Activated naive CD4-positive, alpha-beta T cell treated with Interleukin-2 at 50 U/mL for 16 hours (primary cell): ENCODE measurements at regions not wholly inside any gene's neighbourhood (a gene's known extent, or its start where the extent isn't known, plus 50 kb on each side); places are given as distances from the start of the nearest gene placed in this dataset.
"Not testable (repeated sequence)": the region's sequence is repeated elsewhere in the genome, so short reads cannot be mapped to it uniquely, and the experiment has no call there.

Experiments used
- DNase-seq: peaks from one replicate; pipeline ENCODE4 v3.0.0-alpha.2; 2020

DNA sequence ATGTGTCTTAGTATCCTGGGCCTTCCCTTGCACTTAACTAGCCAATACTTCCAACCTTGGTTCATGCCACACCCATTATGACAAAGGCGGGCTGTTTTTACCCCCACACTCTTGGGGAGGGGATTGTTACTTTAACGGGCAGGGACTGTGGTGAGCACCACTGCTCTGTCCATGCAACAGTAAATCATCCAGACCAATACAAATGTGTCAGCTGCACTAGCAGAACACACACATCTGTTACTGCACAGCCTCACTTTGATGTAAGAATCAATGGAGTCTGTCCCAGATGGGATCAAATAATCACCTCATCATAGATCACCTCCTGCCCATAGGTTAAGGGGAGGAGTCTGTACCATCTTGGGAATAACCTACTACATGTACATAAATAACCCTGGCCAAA, 58.1 kb downstream of the NPAP1 start:
- no peak for DNase-seq

DNA sequence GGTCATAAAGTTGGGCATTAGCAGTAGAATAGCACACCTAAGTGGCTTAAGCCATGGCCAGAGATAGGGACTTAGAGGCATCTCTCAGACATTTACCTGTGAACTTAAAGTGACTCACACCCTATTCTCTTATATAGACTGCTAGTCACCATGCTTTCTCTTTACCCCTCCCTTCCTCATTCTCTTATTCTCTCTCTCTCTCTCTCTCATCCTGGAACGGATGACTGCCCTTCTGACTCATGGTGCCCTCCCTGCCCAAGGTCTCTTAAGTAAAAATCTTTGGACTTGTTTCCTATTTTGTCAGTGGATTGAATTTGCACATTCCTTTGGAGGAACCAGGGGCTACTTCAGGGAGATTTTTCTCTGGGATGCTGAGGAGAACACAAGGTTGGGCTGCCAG, 58.8 kb downstream of the NPAP1 start:
- DNase-seq = no peak

DNA sequence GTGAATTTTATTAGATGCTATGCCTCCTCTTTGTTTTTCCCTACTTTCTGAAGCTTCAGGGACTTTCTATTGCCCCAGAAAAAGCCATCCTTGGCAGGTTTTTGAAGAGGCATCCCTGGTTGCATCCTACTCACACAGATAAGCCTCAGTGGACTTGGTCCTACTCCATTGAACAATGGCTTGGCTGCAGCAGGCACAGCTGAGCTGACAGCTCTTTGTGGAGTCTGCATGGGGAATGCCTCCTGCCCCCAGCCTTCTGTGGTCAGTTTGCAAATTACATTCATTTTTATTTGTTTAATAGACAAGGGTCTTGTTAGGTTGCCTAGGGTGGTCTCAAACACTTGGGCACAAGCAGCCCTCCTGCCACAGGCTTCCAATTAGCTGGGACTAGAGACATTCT, 69.7 kb downstream of the NPAP1 start:
- DNase-seq = no peak

DNA sequence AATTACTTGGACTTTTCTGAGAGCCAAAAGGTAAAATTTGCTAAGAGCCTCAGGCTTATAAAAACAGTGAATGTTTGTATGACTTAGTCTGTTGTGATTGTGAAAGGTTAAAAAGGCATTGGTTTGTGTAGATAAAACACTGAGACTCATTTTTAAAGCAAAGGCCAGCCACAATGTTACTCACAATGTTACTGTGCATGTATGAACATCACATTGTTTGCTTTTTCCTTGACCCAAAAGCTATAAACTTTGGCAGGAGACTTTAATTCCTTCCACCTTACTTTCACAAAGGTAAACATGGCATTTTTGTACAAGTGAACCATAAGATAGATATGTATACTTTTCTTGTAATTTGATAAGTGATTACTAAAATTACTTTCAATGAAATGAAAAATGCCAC, 70.5 kb downstream of the NPAP1 start:
- no peak for DNase-seq

DNA sequence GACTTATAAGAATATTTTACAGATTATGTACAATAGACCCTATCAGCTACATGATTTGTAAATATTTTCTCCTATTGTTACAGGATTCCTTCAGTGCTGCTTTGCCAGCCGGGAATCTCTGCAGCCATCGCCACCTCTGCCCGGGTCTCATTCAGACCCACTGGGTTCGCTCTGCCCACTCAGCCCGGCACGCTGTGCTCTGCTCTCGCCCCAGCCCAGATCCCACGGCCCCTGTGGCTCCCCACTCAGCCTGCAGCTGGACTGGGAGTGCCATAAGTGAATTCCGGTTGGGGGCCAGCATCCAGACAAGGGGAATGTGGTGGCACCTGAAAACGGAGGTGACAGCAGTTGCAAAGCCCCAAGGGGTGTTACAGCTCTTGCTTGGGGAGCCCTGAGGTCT, 71.8 kb downstream of the NPAP1 start:
- DNase-seq = no peak

DNA sequence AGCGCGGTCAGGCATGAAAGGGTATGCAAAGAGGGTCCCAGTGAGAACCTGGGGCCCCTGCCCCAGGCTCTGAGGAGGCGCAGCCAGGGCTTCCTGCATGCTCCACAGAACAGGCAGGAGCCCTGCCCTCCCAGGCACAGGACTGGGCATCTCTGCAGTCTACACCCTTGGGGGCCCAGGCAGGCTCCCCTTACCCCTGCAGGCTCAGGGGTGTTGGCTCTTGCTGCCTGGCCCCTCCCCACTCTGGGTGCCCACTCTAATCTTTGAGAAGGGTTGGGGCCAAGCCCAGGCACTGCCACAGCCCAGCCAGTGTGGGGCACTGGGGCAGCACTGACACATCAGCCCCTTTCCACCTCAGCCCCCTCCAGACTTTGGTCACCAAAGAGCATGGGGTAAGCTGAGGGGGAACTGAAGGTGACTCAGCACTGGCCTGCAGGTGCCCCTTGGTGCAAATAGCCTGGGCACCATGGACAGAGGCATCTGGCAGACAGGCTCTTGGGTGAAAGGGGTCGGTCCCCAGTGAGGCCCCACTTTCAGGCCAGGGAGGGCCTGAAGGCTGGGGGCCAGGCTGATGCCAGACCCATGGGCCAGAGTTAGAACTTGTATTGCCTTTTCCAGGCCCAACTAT, 73.4 kb downstream of the NPAP1 start:
- no peak for DNase-seq

DNA sequence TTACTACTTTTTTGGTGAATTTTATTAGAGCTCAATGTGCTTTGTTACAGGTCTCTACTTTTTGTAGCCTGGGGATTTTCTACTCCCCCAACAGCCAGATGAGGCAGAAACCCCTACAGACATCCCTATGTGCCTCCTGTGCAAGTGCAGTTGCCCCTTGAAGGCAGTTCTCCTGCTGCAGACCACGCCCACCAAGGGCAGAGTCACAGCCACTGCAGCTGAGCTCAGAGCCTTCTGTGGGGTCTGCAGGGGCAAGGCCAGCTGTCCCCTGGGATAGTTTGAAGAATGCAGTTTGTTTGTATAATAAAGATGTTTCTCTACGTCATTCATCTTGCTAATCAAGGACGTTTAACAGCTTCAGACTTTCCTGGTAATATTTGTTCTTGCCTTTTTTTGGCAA, 76.8 kb downstream of the NPAP1 start:
- no peak for DNase-seq

DNA sequence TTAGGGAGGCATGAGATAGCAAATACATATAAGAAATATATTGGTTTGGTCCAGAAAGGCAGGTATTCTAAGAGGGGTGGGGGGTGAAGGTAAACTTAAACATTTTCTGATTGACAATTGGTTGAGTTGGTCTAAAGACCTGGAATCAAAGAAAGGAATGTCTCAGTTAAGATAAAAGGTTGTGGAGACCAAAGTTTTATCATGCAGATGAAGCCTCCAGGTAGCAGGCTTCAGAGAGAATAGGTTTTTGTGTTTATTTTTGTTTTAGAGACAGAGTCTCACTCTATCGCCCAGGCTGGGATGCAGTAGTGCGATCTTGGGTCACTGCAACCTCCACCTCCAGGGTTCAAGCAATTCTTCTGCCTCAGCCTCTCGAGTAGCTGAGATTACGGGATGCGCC, 80.5 kb downstream of the NPAP1 start:
- DNase-seq = no peak

DNA sequence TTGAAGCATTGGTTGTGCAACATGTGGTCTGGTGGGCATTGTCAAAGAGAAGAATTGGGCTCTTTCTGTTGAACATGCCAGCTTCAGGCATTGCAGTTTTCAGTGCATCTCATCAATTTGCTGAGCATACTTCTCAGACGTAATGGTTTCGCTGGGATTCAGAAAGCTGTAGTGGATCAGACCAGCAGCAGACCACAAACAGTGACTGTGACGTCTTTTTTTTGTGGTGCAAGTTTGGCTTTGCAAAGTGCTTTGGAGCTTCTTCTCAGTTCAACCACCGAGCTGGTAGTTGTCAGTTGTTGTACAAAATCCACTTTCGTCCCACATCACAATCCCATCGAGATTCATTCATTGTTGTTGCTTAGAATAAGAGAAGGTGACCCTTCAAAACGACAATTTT, 84.5 kb downstream of the NPAP1 start:
- no peak for DNase-seq

DNA sequence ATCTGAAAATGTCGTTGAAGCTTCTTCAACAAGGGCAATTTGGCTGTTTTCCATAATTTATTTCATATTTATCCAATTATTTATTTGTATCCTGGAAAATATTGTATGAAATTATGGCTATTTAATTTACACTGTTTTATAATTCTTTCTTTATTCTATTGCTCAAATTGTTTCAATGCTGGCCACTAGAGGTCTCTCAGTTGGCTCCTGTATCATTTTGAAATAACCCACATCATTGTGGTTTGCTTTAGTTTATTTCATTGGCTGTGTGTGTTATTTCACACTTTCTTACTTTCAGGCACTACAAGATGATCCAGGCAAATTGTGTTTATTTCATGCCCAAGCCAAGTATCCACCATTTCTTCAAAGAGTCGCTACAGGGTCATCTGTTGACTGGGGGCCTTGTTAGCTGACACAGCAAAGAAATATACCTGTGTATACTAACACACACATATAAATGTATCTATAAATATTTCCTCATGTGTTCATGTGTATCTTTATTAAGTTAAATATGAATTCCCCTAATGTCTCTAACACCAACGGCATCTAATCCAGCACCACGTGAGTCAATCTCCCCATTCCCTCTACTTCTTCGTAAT, 86.2 kb downstream of the NPAP1 start:
- DNase-seq = no peak

DNA sequence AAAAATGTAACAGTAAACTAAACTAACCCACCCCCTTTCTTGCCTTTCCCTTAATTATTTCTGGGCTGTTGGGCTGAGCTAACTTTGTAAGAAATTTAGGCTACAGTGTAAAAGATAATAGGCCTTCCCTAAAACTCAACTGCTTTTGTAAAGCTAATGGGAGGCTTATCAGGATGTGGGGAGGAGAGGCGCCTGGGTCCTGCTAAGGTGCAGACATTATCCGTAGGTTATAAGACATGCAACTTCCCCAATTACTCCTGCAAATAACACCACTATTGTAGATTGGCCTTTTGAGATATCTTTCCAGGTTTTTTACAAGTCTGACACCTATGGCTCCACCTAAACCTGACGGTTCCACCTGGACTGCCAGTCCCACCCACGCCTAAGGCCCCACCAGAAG, 88.3 kb downstream of the NPAP1 start:
- no peak for DNase-seq

DNA sequence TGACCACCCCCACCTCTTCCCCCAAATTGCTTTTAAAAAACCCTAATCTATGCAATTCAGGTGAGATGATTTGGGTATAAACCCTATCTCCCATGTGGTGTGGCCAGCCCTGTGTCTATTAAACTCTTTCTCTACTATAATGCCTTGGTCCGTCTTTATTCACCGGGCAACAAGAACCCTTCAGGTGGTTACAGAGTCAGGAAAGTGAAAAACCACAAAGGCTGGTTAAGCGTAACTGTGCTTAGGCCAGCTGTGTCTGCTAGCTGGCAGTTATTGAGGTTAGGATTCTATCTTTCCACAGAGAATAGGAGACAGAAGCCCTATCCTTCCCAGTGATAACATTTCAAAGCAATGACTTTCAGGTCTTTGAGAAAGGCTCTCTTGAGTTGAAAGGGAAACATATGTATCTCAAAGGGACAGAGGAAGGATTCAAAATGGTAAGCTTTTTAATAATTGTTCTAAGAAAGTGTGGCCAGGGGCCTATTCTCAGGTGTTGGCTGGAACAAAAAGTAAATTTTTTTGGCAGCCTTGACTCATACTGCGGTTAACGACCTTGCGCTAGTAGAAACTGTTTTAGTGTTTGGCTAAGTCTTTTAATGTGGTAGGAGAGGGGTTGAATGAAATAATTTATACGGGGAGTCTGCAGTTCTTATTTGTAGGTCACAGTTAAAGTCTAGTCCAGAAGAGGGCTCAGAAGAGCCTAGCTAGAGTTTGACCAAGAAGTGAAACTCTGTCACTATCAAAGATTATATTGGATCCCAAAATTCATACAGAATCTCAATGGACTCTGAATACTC, 89.0 kb downstream of the NPAP1 start:
- no peak for DNase-seq

DNA sequence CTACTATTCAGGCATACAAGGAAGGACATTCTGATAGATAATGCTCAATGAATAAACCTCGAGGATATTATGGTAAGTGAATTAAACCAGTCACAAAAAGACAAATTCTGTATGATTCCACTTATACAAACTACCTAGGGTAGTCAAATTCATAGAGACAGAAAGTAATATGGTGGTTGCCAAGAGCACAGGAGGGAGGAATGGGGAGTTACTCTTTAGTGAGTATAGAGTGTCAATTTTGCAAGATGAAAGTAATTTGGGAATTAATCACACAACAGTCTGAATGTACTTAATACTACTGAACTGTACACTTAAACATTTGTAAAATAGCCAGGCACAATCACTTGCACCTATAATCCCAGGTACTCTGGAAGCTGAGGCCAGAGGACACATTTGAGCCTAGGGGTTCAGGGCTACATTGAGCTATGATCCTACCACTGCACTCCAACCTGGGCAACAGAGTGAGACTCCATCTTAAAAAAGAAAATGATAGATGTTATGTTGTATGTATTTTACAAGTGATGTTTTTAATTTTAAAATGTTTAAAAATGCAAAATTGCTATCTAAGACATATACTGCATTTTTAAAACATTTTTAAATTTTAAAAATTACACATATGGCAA, 91.0 kb downstream of the NPAP1 start:
- no peak for DNase-seq

DNA sequence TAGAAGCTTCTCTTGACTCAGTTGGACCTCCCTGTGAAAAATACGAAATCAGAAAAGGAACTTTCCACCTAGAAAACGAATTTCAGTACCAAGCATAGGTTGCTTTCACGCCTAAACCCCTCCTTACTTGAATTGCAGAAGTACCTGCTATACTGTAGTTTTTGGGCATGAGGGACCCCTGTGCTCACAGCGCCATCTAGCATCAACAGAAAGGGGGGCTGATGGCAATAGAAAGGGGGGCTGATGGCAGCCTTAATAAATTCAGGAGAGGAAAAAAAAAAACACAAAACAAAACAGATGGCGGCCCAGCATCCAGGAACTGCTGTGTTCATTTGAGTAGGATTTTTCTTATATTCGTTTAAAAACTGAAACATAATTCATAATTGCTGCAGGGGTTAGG, 96.7 kb downstream of the NPAP1 start:
- DNase-seq = no peak

DNA sequence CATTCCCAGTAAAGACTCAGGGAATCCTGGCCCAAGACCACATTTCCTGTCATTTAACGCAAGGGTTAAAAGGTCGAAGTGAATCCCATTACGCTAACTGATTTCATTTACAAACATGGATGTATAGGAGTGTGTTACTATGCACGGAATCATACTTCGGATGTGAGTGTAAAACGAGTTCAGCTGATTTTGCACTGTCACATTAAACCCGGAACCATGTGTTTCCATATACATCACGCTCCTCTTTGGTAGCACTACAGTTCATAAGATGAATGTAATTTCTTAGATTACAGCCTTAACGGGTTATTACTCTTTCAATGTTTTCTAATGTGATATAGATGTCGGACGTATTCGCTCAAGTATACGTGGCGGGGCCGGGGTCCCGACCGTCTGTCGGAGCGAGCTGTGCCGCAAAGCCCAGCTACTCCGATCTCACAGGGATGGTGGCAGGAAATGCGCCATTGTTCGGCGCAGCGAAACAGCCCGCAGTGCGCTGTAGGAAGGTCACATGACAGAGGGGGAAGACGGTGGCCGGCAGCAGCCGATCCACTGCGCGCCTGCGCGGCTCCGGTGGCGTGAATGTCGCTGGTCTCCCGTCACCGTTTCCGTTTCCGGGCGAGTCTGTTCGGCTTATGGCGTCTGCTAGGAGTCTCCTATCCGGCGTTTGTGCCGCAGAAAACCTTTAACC, 97.3 kb downstream of the NPAP1 start:
- DNase-seq = peak; percentile 60

DNA sequence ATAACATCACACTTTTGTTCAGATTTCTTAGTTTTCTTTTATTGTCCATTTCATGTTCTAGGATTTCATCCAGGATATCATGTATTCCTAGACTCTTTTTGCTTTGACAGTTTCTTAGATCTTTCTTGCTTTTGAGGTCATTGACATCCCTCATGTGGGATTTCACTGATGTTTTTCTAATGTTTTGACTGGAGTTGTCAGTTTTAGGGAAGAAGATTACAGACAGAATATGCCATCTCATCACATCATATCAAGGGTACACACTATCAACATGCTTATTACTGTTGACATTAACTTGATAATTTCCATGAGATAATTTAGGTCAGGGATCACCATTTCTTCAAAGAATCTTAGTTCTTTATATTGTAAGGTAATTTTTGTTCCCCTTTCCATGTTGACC, 101.7 kb downstream of the NPAP1 start:
- no peak for DNase-seq

DNA sequence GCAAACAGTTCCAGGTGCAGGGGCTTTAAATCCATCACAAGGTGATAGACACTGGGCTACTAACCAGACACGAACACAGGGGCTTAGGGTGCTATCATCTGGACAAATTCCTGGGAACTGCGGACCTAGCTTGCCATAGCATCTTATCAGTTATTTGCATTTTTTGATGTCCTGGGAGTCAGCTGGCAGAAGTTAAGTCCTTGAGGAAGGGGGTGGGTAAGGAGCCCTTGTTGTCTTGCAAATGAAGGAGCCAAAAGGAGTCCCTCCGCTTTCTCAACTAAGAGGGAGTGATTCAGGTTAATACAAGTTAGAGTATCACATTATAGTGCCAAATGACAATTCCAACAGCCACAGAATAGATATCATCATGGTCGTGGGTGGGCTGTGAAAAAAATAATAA, 108.9 kb downstream of the NPAP1 start:
- no peak for DNase-seq

DNA sequence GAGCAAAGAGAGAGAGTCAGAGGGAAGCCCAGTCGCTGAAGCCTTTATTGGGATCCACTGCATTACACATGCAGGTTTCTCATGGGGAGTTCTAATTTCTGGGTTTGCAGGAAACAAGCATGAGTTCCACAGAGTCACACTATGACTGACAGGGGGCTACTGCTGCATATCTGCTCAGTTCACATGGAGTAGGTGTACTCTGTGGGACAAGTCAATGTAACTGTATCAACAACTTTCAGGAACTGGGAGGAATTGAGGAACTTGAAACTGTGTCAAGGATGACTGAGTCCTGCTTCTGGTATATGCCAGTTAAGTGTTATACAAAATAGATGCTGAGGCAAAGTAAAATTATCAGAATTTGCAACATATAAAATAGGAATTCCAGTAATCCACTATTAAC, 110.8 kb downstream of the NPAP1 start:
- DNase-seq = no peak

DNA sequence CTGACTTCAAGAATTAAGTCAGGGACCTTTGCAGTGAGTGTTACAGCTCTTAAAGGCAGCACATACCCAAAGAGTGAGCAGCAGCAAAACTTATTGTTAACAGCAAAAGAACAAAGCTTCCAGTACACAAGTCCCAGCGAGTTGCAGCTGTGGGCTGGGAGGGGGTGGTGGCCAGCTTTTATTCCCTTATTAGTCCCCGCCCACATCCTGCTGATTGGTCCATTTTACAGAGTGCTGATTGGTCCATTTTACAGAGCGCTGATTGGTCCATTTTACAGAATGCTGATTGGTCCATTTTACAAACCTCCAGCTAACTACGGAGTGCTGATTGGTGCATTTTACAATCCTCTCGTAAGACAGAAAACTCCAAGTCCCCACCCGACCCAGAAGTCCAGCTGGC, 127.0 kb downstream of the NPAP1 start:
- not testable (repeated sequence) for DNase-seq

DNA sequence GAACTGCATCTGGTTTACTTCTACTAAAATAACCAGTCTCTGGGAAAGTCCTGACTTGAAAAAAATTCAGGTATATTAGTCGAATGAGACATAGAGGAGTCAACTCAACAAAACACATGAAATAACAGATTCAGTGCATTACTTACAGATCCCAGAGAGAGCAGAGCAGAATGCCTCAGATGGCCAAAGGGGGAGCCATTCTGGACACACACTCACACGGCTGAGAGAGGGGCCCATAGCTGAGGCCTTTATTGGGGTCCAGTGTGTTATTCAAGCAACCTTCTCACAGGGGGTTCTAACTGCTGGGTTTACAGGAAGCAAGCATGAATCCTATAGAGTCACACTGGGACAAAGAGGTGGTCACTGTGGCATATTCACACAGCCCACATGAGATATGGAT, 135.1 kb upstream of the SNRPN start:
- DNase-seq = no peak

DNA sequence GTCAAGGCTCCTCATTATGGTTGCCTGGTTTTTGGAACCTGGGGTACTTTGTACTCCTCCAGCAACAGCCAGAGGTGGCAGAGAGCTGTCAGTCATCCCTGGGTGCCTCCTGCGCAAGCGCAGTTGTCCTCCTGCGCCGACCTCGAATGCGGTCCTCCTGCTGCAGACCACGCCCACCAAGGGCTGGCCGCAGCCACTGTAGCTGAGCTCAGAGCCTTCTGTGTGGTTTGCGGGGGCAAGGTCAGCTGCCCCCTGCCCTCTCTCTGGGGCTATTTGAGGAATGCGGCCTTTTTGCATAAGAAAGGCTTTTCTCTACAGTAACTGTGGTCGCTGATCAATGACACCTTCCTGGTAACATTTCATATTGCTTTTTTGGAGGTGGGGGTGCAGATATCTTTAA, 131.3 kb upstream of the SNRPN start:
- no peak for DNase-seq

DNA sequence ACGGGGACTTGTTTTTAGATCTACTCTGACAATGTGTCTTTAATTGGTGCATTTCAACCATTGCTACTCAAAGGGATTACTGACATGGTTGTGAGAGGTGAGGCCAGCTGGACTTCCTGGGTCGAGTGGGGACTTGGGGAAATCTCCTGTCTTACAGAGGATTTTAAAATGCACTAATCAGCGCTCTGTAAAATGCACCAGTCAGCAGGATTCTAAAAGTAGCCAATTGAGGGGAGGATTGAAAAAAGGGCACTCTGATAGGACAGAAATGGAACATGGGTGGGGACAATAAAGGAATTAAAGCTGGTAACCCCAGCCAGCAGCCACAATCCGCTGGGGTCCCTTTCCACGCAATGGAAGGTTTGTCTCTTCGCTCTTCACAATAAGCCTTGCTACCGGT, 122.5 kb upstream of the SNRPN start:
- DNase-seq = no peak

DNA sequence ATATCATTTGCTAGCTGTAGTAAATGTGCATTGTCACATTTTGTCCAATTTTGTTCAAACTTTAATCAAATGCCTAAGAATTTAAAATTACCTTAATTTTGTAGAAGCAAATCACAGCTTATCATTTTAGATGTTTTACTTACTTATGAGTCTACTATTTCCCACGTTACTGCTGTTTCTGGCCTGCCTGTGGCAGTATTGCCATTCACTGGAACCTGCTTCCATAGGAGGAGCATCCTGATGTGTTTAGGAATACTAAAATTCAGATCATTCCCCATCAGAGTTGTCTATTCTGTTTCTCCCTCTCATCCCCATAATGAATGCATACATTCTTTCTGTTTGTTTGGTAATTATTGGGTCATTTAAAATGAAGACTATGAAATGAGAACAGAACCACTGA, 119.5 kb upstream of the SNRPN start:
- no peak for DNase-seq

DNA sequence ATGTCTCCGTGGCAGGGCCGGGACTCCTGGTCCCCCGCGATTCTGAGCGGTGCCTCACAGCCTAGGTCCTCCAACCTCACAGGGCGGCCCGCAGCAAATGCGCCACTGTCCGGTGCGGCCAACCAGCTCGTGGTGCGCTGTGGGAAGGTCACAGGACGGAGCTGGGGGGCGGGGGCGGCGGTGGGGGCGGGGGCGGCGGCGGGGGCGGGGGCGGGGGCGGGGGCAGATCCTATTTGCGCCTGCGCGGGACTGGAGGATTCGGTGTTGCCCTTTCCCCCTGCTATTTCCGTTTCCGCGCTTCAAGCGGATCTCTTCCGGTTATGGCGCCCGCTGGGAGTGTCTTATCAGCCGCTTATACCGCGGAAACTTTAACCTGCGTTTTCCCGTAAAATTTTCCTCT, 106.7 kb upstream of the SNRPN start:
- DNase-seq = no peak
